Panc1 (cell line): ENCODE measurements at regions not wholly inside any gene's neighbourhood (a gene's known extent, or its start where the extent isn't known, plus 50 kb on each side); places are given as distances from the start of the nearest gene placed in this dataset.

Experiments
- ATAC-seq: fragments of 200-7000 bp; cut with Tn5 transposase; 2 replicates; pipeline ENCODE4 v1.9.1; 2020; ENCODE audit warnings: mild to moderate bottlenecking, moderate library complexity
- BruUV-seq: library from RNA; stranded (reverse); fragments of 400-500 nt; replicated peaks from 2 replicates; lab custom pipeline; 2021; lab: Mats Ljungman, UMichigan
- CTCF ChIA-PET: fragments of 300-600 bp; sonication (Branson Sonifier 250); formaldehyde crosslinking; loops from one replicate; lab custom pipeline; 2022; ENCODE audit warnings: antibody characterized with exemption; lab: Charles Lee
- POLR2A ChIA-PET: fragments of 300-600 bp; sonication (Branson Sonifier 250); formaldehyde crosslinking; loops from one replicate; lab custom pipeline; 2022; ENCODE audit warnings: antibody characterized with exemption; lab: Charles Lee
- DNase-seq: peaks from one replicate; pipeline ENCODE4 v3.0.0-alpha.2; 2010; ENCODE audit warnings: low read depth, low spot score
- H3K27ac ChIP-seq: 2 replicates; pipeline ENCODE4 v1.5.1; 2011; ENCODE audit warnings: mild to moderate bottlenecking, low read length, inconsistent platforms
- H3K27me3 ChIP-seq: fragments of 200-500 bp; sonication (Bioruptor generic); 2 replicates; pipeline ENCODE4 v1.6.0; 2014; ENCODE audit warnings: low read length, inconsistent platforms; ENCODE audit not compliant: control insufficient read depth, insufficient read depth
- H3K36me3 ChIP-seq: fragments of 200-500 bp; sonication (Bioruptor generic); 2 replicates; pipeline ENCODE4 v1.5.1; 2014; ENCODE audit warnings: inconsistent platforms, mild to moderate bottlenecking, low read length, moderate library complexity; ENCODE audit not compliant: control insufficient read depth, insufficient read depth
- H3K4me1 ChIP-seq: 2 replicates; pipeline ENCODE4 v1.5.1; 2011; ENCODE audit warnings: inconsistent platforms, mild to moderate bottlenecking, low read length, moderate library complexity; ENCODE audit not compliant: control insufficient read depth, insufficient read depth
- H3K4me3 ChIP-seq, 2 experiments: 2 replicates each; pipeline ENCODE4 v1.5.1; 2011 to 2012; ENCODE audit warnings: low read depth in 2 of 2, low read length in 2 of 2, mild to moderate bottlenecking in 2 of 2, inconsistent platforms in 1 of 2, moderate library complexity in 1 of 2
- H3K9me3 ChIP-seq: fragments of 200-500 bp; sonication (Bioruptor generic); 2 replicates; pipeline ENCODE4 v1.5.1; 2014; ENCODE audit warnings: low read depth, mild to moderate bottlenecking, inconsistent platforms, low read length, moderate library complexity; ENCODE audit not compliant: control insufficient read depth, insufficient read depth
- CTCF ChIP-seq: fragments of 450-650 bp; IDR thresholded peaks from 2 replicates; pipeline ENCODE4 v1.5.1; 2017; ENCODE audit warnings: mild to moderate bottlenecking
- POLR2AphosphoS5 ChIP-seq: IDR thresholded peaks from 2 replicates; pipeline ENCODE4 v1.6.1; 2012; ENCODE audit warnings: mild to moderate bottlenecking, low read depth, low read length, moderate library complexity
- REST ChIP-seq, 2 experiments: IDR thresholded peaks; 2 replicates each; pipeline ENCODE4 v1.6.1; 2011 to 2012; ENCODE audit warnings: low read depth in 2 of 2, control low read depth in 1 of 2, low read length in 1 of 2, mild to moderate bottlenecking in 1 of 2, moderate library complexity in 1 of 2; ENCODE audit not compliant: insufficient read depth in 1 of 2
- SIN3A ChIP-seq: IDR thresholded peaks from 2 replicates; pipeline ENCODE4 v1.6.1; 2012; ENCODE audit warnings: low read depth, mild to moderate bottlenecking, low read length, moderate library complexity, borderline replicate concordance; ENCODE audit not compliant: insufficient read depth
- TCF7L2 ChIP-seq: IDR thresholded peaks from 2 replicates; pipeline ENCODE4 v1.6.1; 2011; ENCODE audit warnings: mild to moderate bottlenecking, low read depth, low read length, inconsistent platforms
- in situ Hi-C: cut with HindIII; loops from 2 replicates; pipeline ENCODE4 v1.10.0; 2016; ENCODE audit warnings: low sequenced_read_pairs, low pct_unique_long_range_greater_than_20kb
- intact Hi-C: fragments of 100-400 bp; cut with micrococcal nuclease; formaldehyde crosslinking; loops from one replicate; pipeline ENCODE4 v1.10.0; 2022; ENCODE audit not compliant: unreplicated experiment

GRCh38 chr11:13880634-13881033 is 81.9 kb upstream of the SPON1 start:
- Histone ChIP-seq H3K4me1 (no peaks in the 10 kb centered on the region), H3K27me3 (no peaks in the 10 kb centered on the region), H3K27ac (no peak overlapping the region), H3K36me3 (no peaks in the 10 kb centered on the region), H3K9me3 (no peaks in the 10 kb centered on the region), H3K4me3 (no peak overlapping the region)
- in situ Hi-C loops: no loop called here
- BruUV-seq: no TSS peak
- intact Hi-C loops: no loop called here
- ChIA-PET CTCF (no interaction called here), POLR2A (no interaction called here)
- ATAC-seq (no peak), DNase-seq (no peak)
- TF ChIP-seq SIN3A (no peak), CTCF (no peak), REST (IDR thresholded peaks at IDR 0.05; ENCODE audit: insufficient read depth in 1 of 2, low read depth in 2 of 2, low read length in 1 of 2) (no peak), TCF7L2 (no peak), POLR2AphosphoS5 (no peak)

- TF ChIP-seq SIN3A (no peak), CTCF (no peak)
- ATAC-seq (no peak), DNase-seq (no peak)
- Histone ChIP-seq H3K9me3 (no peaks in the 10 kb centered on the region), H3K4me1 (no peaks in the 10 kb centered on the region), H3K4me3 (no peak overlapping the region), H3K36me3 (no peaks in the 10 kb centered on the region), H3K27ac (no peak overlapping the region), H3K27me3 (peaks cover 2% of the 10 kb centered on the region; the same call in 1 of the 2 replicates)
- ChIA-PET CTCF (no interaction called here), POLR2A (no interaction called here)
- in situ Hi-C loops: no loop called here
- BruUV-seq: no TSS peak
- intact Hi-C loops: no loop called here
Measured at GRCh38 chr11:13881226-13881905, 81.2 kb upstream of the SPON1 start.
